GM23338 (cell line): ENCODE measurements at regions not wholly inside any gene's neighbourhood (a gene's known extent, or its start where the extent isn't known, plus 50 kb on each side); places are given as distances from the start of the nearest gene placed in this dataset.

Experiments used
- ATAC-seq: fragments of 200-7000 bp; cut with Tn5 transposase; 3 replicates; pipeline ENCODE4 v1.9.1; 2020
- DNase-seq: peaks from one replicate; pipeline ENCODE4 v3.0.0-alpha.2; 2015; ENCODE audit warnings: low spot score
- H2AFZ ChIP-seq: fragments of 200-600 bp; sonication (generic); 2 replicates; pipeline ENCODE4 v1.8.0; 2016; ENCODE audit warnings: antibody characterized with exemption, mild to moderate bottlenecking, moderate library complexity
- H3F3A ChIP-seq: fragments of 200-600 bp; sonication (generic); replicated peaks from 2 replicates; pipeline ENCODE4 v1.8.0; 2017; ENCODE audit warnings: antibody characterized with exemption, mixed run types, low read depth
- H3K27ac ChIP-seq: fragments of 200-600 bp; sonication (generic); 2 replicates; pipeline ENCODE4 v1.6.1; 2016; ENCODE audit warnings: low read depth
- H3K27me3 ChIP-seq: fragments of 200-600 bp; sonication (generic); 2 replicates; pipeline ENCODE4 v1.8.0; 2016; ENCODE audit warnings: mild to moderate bottlenecking, mixed run types, moderate library complexity; ENCODE audit not compliant: insufficient read depth
- H3K36me3 ChIP-seq: fragments of 200-600 bp; sonication (generic); 2 replicates; pipeline ENCODE4 v1.8.0; 2016; ENCODE audit warnings: mild to moderate bottlenecking; ENCODE audit not compliant: insufficient read depth
- H3K4me1 ChIP-seq: fragments of 200-600 bp; sonication (generic); 2 replicates; pipeline ENCODE4 v1.8.0; 2016; ENCODE audit warnings: mild to moderate bottlenecking, moderate library complexity; ENCODE audit not compliant: insufficient read depth
- H3K4me2 ChIP-seq: fragments of 200-600 bp; sonication (generic); 2 replicates; pipeline ENCODE4 v1.7.1; 2017; ENCODE audit warnings: mixed run types
- H3K4me3 ChIP-seq: fragments of 200-600 bp; sonication (generic); 2 replicates; pipeline ENCODE4 v1.6.1; 2016; ENCODE audit warnings: mixed run types
- H3K79me2 ChIP-seq: fragments of 200-600 bp; sonication (generic); replicated peaks from 2 replicates; pipeline ENCODE4 v1.8.0; 2017; ENCODE audit warnings: mild to moderate bottlenecking; ENCODE audit not compliant: insufficient read depth
- H3K9me2 ChIP-seq: fragments of 200-600 bp; sonication (generic); 2 replicates; pipeline ENCODE4 v1.8.0; 2017; ENCODE audit not compliant: insufficient read depth
- H4K20me1 ChIP-seq: fragments of 200-600 bp; sonication (generic); replicated peaks from 2 replicates; pipeline ENCODE4 v1.8.0; 2017; ENCODE audit warnings: mild to moderate bottlenecking; ENCODE audit not compliant: insufficient read depth
- H3K27ac Mint-ChIP-seq: 2 replicates; pipeline ENCODE4 v1.8.0; 2020; ENCODE audit warnings: inconsistent platforms, mild to moderate bottlenecking, moderate library complexity, mixed read lengths
- H3K27me3 Mint-ChIP-seq: 3 replicates; pipeline ENCODE4 v1.8.0; 2022; ENCODE audit warnings: low read depth, mild to moderate bottlenecking, moderate library complexity, mixed read lengths, inconsistent platforms; ENCODE audit not compliant: insufficient read depth, poor library complexity
- H3K36me3 Mint-ChIP-seq: 3 replicates; pipeline ENCODE4 v1.8.0; 2021; ENCODE audit warnings: low read depth, mild to moderate bottlenecking, inconsistent platforms, moderate library complexity, mixed read lengths
- H3K4me1 Mint-ChIP-seq: 3 replicates; pipeline ENCODE4 v1.8.0; 2020; ENCODE audit warnings: mild to moderate bottlenecking, inconsistent platforms, mixed read lengths
- H3K4me3 Mint-ChIP-seq: 3 replicates; pipeline ENCODE4 v1.8.0; 2021; ENCODE audit warnings: moderate library complexity, mild to moderate bottlenecking, inconsistent platforms, mixed read lengths
- H3K9me3 Mint-ChIP-seq: 3 replicates; pipeline ENCODE4 v1.8.0; 2020; ENCODE audit warnings: moderate library complexity, mild to moderate bottlenecking, inconsistent platforms, mixed read lengths
- CREB1 ChIP-seq: fragments of 250-450 bp; sonication (Bioruptor Pico); IDR thresholded peaks from 2 replicates; pipeline ENCODE4 v1.5.0; 2020; ENCODE audit warnings: low read depth, mild to moderate bottlenecking, moderate library complexity
- CTCF ChIP-seq, 2 experiments: fragments of 200-600 bp in 1 of 2; sonication (generic) in 1 of 2; conservative IDR thresholded peaks; 2 replicates each; pipeline versions ENCODE4 v1.5.1 to v1.6.1; 2016 to 2017; ENCODE audit warnings: antibody characterized with exemption in 2 of 2, low read depth in 2 of 2, mild to moderate bottlenecking in 2 of 2, moderate library complexity in 1 of 2
- ETS1 ChIP-seq: IDR thresholded peaks from 2 replicates; pipeline ENCODE4 v1.6.1; 2016; ENCODE audit warnings: antibody characterized with exemption
- EZH2 ChIP-seq: fragments of 200-600 bp; sonication (generic); IDR thresholded peaks from one replicate; pipeline ENCODE4 v1.8.0; 2017; ENCODE audit warnings: antibody characterized with exemption, mild to moderate bottlenecking, low read depth; ENCODE audit not compliant: unreplicated experiment
- EZH2phosphoT487 ChIP-seq: fragments of 200-600 bp; sonication (generic); IDR thresholded peaks from one replicate; pipeline ENCODE4 v1.8.1; 2018; ENCODE audit warnings: antibody characterized with exemption; ENCODE audit not compliant: unreplicated experiment
- JUNB ChIP-seq: IDR thresholded peaks from one replicate; pipeline ENCODE4 v1.6.1; 2016; ENCODE audit warnings: antibody characterized with exemption; ENCODE audit not compliant: unreplicated experiment
- NANOG ChIP-seq: IDR thresholded peaks from 2 replicates; pipeline ENCODE4 v1.6.1; 2016; ENCODE audit warnings: antibody characterized with exemption, borderline replicate concordance
- POLR2AphosphoS5 ChIP-seq: IDR thresholded peaks from 2 replicates; pipeline ENCODE4 v1.6.1; 2016; ENCODE audit warnings: antibody characterized with exemption, low read depth
- REST ChIP-seq: IDR thresholded peaks from one replicate; pipeline ENCODE4 v1.6.1; 2018; ENCODE audit warnings: antibody characterized with exemption; ENCODE audit not compliant: unreplicated experiment
- STAT1 ChIP-seq: IDR thresholded peaks from one replicate; pipeline ENCODE4 v1.6.1; 2016; ENCODE audit warnings: antibody characterized with exemption; ENCODE audit not compliant: unreplicated experiment
- ZNF114 ChIP-seq: fragments of 250-450 bp; sonication (Bioruptor Pico); IDR thresholded peaks from 2 replicates; pipeline ENCODE4 v1.5.0; 2020; ENCODE audit warnings: mild to moderate bottlenecking, moderate library complexity
- ZNF331 ChIP-seq: fragments of 250-450 bp; sonication (Bioruptor Pico); IDR thresholded peaks from 2 replicates; pipeline ENCODE4 v1.5.0; 2020; ENCODE audit warnings: low read depth, mild to moderate bottlenecking, moderate library complexity
- ZNF462 ChIP-seq: fragments of 250-450 bp; sonication (Bioruptor Pico); IDR thresholded peaks from 2 replicates; pipeline ENCODE4 v1.5.0; 2020; ENCODE audit warnings: mild to moderate bottlenecking, moderate library complexity

DNA sequence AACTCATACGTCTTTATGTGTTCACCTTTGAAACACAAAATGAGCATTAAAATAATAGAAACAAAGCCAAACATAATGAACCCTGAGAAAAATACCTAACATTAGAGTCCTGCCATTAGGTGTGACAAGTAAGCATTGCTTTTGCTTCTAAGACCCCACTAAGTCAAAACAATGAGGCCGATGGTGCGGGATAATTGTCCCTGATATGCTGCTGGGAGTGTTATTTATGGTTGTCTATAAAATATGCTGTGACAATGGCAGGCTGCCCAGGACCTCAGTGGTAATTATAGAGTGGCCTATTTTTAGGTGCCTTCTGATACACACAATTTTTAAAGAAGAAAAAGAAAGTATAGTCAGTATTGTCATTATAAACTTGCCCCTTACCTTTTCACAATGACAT is 1423.1 kb downstream of the AMY1C start:
- H3K4me1 ChIP-seq, result 0 out of 2 replicates have a peak, but pooled peaks cover 15% of the 10 kb centered on the region
- H3K27me3 Mint-ChIP-seq, result peaks cover 2% of the 10 kb centered on the region
- no peak for ATAC-seq
- 0 out of 2 replicates have a peak overlapping the region, but pooled peaks have one; percentile 7 for H3K4me2 ChIP-seq
- H3K27ac Mint-ChIP-seq, result no peak overlapping the region
- H3K4me3 ChIP-seq, result no peak overlapping the region
- H3K9me2 ChIP-seq, result 0 out of 2 replicates have a peak, but pooled peaks cover 2% of the 10 kb centered on the region
- no peaks in the 10 kb centered on the region for H3K9me3 Mint-ChIP-seq
- no peaks in the 10 kb centered on the region for H3K27me3 ChIP-seq
- no peak overlapping the region for H3K27ac ChIP-seq
- H3K36me3 ChIP-seq, result no peaks in the 10 kb centered on the region
- no peaks in the 10 kb centered on the region for H4K20me1 ChIP-seq
- no peak for DNase-seq
- no peak overlapping the region for H3K4me3 Mint-ChIP-seq
- H2AFZ ChIP-seq, result no peak overlapping the region
- TF ChIP-seq ZNF114 (CRISPR knock-in tag) (no peak), ETS1 (no peak), POLR2AphosphoS5 (no peak), EZH2phosphoT487 (no peak), CREB1 (CRISPR knock-in tag) (no peak), ZNF462 (CRISPR knock-in tag) (no peak), NANOG (no peak), ZNF331 (CRISPR knock-in tag) (no peak), STAT1 (no peak), JUNB (no peak), EZH2 (no peak), CTCF (conservative IDR thresholded peaks at IDR 0.05; ENCODE audit: low read depth in 2 of 2) (no peak), REST (no peak)
- no peaks in the 10 kb centered on the region for H3K79me2 ChIP-seq
- no peaks in the 10 kb centered on the region for H3K36me3 Mint-ChIP-seq
- no peaks in the 10 kb centered on the region for H3F3A ChIP-seq
- peaks cover 6% of the 10 kb centered on the region; the same call in 2 of the 3 replicates for H3K4me1 Mint-ChIP-seq
